ENCODE measurements at regions not wholly inside any gene's neighbourhood (a gene's known extent, or its start where the extent isn't known, plus 50 kb on each side); places are given as distances from the start of the nearest gene placed in this dataset.

DNA sequence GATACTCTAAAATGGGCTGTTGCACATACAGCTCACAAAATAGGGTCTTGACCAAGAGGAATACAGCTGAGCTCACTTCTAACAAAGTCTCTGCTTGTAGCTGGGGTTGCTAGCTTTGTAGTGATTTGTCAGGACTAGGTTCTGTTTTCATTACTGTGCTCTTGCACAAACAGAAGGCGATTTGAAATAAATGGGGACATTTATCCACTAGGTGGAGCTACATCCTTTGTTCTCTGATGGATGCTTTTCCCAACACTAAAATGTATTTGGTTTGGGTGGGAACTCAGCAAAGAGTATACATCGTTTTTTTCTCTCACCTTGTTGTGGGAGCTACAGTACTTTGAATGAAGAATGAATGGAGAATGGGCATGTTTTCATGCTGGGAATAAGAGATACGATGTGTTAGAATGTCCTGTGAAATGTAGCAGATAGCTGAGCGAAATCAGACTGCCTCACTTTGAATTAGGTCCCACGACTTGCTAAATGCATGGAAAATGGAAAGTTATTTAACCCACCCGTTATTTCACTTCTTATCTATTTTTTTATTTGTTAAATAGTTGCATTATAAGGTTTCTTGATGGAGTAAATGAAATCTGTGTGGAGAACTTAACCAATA, 494.7 kb upstream of the MAP3K7 start:
- no peaks in the 10 kb centered on the region for H3K27me3 ChIP-seq
- no peak overlapping the region for H3K27ac ChIP-seq
- DNase-seq: no peak
- no peaks in the 10 kb centered on the region for H3K9me3 ChIP-seq
- no peaks in the 10 kb centered on the region for H3K36me3 ChIP-seq
- ATAC-seq: peak in 1 of 4 donors; percentile 47
- TF ChIP-seq, protein P1, sequence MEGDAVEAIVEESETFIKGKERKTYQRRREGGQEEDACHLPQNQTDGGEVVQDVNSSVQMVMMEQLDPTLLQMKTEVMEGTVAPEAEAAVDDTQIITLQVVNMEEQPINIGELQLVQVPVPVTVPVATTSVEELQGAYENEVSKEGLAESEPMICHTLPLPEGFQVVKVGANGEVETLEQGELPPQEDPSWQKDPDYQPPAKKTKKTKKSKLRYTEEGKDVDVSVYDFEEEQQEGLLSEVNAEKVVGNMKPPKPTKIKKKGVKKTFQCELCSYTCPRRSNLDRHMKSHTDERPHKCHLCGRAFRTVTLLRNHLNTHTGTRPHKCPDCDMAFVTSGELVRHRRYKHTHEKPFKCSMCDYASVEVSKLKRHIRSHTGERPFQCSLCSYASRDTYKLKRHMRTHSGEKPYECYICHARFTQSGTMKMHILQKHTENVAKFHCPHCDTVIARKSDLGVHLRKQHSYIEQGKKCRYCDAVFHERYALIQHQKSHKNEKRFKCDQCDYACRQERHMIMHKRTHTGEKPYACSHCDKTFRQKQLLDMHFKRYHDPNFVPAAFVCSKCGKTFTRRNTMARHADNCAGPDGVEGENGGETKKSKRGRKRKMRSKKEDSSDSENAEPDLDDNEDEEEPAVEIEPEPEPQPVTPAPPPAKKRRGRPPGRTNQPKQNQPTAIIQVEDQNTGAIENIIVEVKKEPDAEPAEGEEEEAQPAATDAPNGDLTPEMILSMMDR (IDR thresholded peaks at IDR 0.05): peak; percentile 54 to 77 (median 61)
- no peak for TF ChIP-seq POLR2A (IDR thresholded peaks at IDR 0.05)
- intact Hi-C loops (cut with DNase I): loop anchor here in 1 of 10 donors (10.0 kb wide), 1 partner anchor 403 kb away; no protein-coding TSS in a partner anchor
- WGBS, 4 donors: 33 to 37% (median 35%) methylated on average over 6 of the region's 6 CpGs
- H3K4me3 ChIP-seq: no peak overlapping the region
- no peaks in the 10 kb centered on the region for H3K4me1 ChIP-seq

GRCh38 chr6:91080871-91081270, 494.0 kb upstream of the MAP3K7 start:
- no peak for TF ChIP-seq POLR2A (IDR thresholded peaks at IDR 0.05)
- TF ChIP-seq, protein P1 (IDR thresholded peaks at IDR 0.05): no peak
- ATAC-seq (no peak), DNase-seq (no peak)
- Histone ChIP-seq H3K27me3 (no peaks in the 10 kb centered on the region), H3K4me1 (no peaks in the 10 kb centered on the region), H3K27ac (no peak overlapping the region), H3K9me3 (no peaks in the 10 kb centered on the region), H3K4me3 (no peak overlapping the region), H3K36me3 (no peaks in the 10 kb centered on the region)
- intact Hi-C loops (cut with DNase I): loop anchor here in 1 of 10 donors (10.0 kb wide), 1 partner anchor 404 kb away; no protein-coding TSS in a partner anchor

GRCh38 chr6:91079969-91080368, 493.1 kb upstream of the MAP3K7 start:
- H3K36me3 ChIP-seq: no peaks in the 10 kb centered on the region
- ATAC-seq (no peak), DNase-seq (no peak)
- H3K27me3 ChIP-seq: no peaks in the 10 kb centered on the region
- no peaks in the 10 kb centered on the region for H3K4me1 ChIP-seq
- TF ChIP-seq, protein P1 (IDR thresholded peaks at IDR 0.05): no peak
- TF ChIP-seq POLR2A (IDR thresholded peaks at IDR 0.05): no peak
- H3K9me3 ChIP-seq: no peaks in the 10 kb centered on the region
- WGBS, 4 donors: 59 to 66% (median 59%) methylated on average over 3 of the region's 3 CpGs
- intact Hi-C loops (cut with DNase I): loop anchor here in 1 of 10 donors (10.0 kb wide), 1 partner anchor 405 kb away; no protein-coding TSS in a partner anchor
- H3K4me3 ChIP-seq: no peak overlapping the region
- no peak overlapping the region for H3K27ac ChIP-seq

DNA sequence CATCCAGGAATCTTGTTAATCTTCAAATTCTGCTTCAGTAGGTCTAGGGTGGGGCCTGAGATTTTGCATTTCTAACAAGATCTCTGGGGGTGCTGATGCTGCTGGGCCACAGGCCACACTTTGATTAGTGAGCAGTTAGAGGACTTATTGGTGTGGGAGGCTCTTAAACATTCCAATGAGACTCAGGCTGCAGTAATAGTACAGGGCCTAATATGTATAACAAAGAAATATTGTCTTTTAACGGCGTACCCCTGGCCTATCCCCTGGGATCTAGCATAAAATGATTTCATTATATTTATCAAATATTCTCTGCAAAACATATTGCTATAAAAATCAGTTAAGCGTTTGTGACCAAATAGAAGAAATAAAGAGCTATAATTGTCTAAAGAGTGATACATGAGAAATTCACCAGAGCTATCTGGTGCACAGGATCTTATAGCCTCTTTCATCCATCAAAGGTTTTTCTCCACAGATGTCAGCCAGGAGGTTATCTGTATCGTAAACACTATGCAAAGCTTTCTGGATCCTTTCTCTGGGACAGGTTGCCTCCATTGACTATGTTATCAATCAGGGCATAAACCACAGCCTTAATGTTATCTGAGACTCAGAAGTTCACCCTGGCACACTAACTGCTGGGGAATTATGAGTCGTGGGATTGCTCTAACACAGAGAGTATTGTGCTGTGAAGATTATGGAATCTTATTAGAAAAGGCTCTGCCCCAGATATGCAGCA, 488.5 kb upstream of the MAP3K7 start:
- DNase-seq (no peak), ATAC-seq (no peak)
- no peak overlapping the region for H3K27ac ChIP-seq
- TF ChIP-seq, protein P1 (IDR thresholded peaks at IDR 0.05): no peak
- no peak for TF ChIP-seq POLR2A (IDR thresholded peaks at IDR 0.05)
- WGBS, 4 donors: 62 to 66% (median 65%) methylated on average over 5 of the region's 5 CpGs
- H3K27me3 ChIP-seq: no peaks in the 10 kb centered on the region
- H3K36me3 ChIP-seq: no peaks in the 10 kb centered on the region
- no peaks in the 10 kb centered on the region for H3K9me3 ChIP-seq
- H3K4me3 ChIP-seq: no peak overlapping the region
- intact Hi-C loops (cut with DNase I): no loop called here
- H3K4me1 ChIP-seq: no peaks in the 10 kb centered on the region
